Osteoblast (primary cell): ENCODE measurements at regions not wholly inside any gene's neighbourhood (a gene's known extent, or its start where the extent isn't known, plus 50 kb on each side); places are given as distances from the start of the nearest gene placed in this dataset. TPM values are rescaled to one million over a fixed set of nuclear protein-coding genes. Genes with fewer than 3 reads are reported as not detected.
"Not testable (repeated sequence)": the region's sequence is repeated elsewhere in the genome, so short reads cannot be mapped to it uniquely, and the experiment has no call there.

Source experiments
- DNase-seq: peaks from one replicate; pipeline ENCODE4 v3.0.0; 2011; ENCODE audit warnings: low spot score, mixed read lengths; ENCODE audit not compliant: insufficient read length; ENCODE audit errors: missing footprints
- H2AFZ ChIP-seq: 2 replicates; pipeline ENCODE4 v1.6.0; 2011; ENCODE audit warnings: mild to moderate bottlenecking, low read length
- H3K27ac ChIP-seq: 2 replicates; pipeline ENCODE4 v1.5.1; 2011; ENCODE audit warnings: mild to moderate bottlenecking, low read depth, low read length, moderate library complexity
- H3K27me3 ChIP-seq: 2 replicates; pipeline ENCODE4 v1.6.0; 2012; ENCODE audit warnings: mild to moderate bottlenecking, control low read depth, inconsistent platforms, low read length, moderate library complexity; ENCODE audit not compliant: insufficient read depth
- H3K36me3 ChIP-seq: 2 replicates; pipeline ENCODE4 v1.5.1; 2011; ENCODE audit warnings: mild to moderate bottlenecking, low read length, control low read depth, moderate library complexity; ENCODE audit not compliant: insufficient read depth
- H3K4me1 ChIP-seq: 2 replicates; pipeline ENCODE4 v1.5.1; 2011; ENCODE audit warnings: mild to moderate bottlenecking, low read length, control low read depth, moderate library complexity; ENCODE audit not compliant: insufficient read depth
- H3K4me2 ChIP-seq: 2 replicates; pipeline ENCODE4 v1.6.0; 2011; ENCODE audit warnings: mild to moderate bottlenecking, low read length; ENCODE audit not compliant: insufficient read depth
- H3K4me3 ChIP-seq: fragments of 200-600 bp; sonication (generic); 3 replicates; pipeline ENCODE4 v1.5.1; 2012; ENCODE audit warnings: mild to moderate bottlenecking, low read length, inconsistent platforms; ENCODE audit not compliant: insufficient read depth
- H3K79me2 ChIP-seq: 2 replicates; pipeline ENCODE4 v1.6.0; 2012; ENCODE audit warnings: mild to moderate bottlenecking, low read length, control low read depth, inconsistent platforms; ENCODE audit not compliant: insufficient read depth
- H3K9me3 ChIP-seq: 2 replicates; pipeline ENCODE4 v1.5.1; 2011; ENCODE audit warnings: low read depth, low read length, control low read depth
- H4K20me1 ChIP-seq: 2 replicates; pipeline ENCODE4 v1.6.0; 2012; ENCODE audit warnings: mild to moderate bottlenecking, low read length, control low read depth; ENCODE audit not compliant: insufficient read depth
- CTCF ChIP-seq: IDR thresholded peaks from 2 replicates; pipeline ENCODE4 v1.5.1; 2011; ENCODE audit warnings: mild to moderate bottlenecking, low read depth, low read length, moderate library complexity; ENCODE audit errors: extremely low read depth
- small RNA-seq: library from RNA; depleted of rRNA; stranded (forward); fragments of <200 nt; gene quantifications from one replicate; pipeline ENCODE3, GENCODE V24; 2012

- TF ChIP-seq CTCF: no peak
- H2AFZ ChIP-seq: no peak overlapping the region
- no peaks in the 10 kb centered on the region for H3K9me3 ChIP-seq
- no peaks in the 10 kb centered on the region for H4K20me1 ChIP-seq
- H3K4me1 ChIP-seq: no peaks in the 10 kb centered on the region
- no peaks in the 10 kb centered on the region for H3K79me2 ChIP-seq
- DNase-seq: no peak
- no peaks in the 10 kb centered on the region for H3K36me3 ChIP-seq
- H3K4me2 ChIP-seq: no peak overlapping the region
- no peak overlapping the region for H3K27ac ChIP-seq
- peaks cover 12% of the 10 kb centered on the region for H3K27me3 ChIP-seq
- H3K4me3 ChIP-seq: no peak overlapping the region
Observed at GRCh38 chr11:34721646-34722045, 100.8 kb downstream of the EHF start.

GRCh38 chr11:34719303-34719848 lies 98.5 kb downstream of the EHF start:
- TF ChIP-seq CTCF: no peak
- H3K79me2 ChIP-seq: no peaks in the 10 kb centered on the region
- H3K36me3 ChIP-seq: no peaks in the 10 kb centered on the region
- H3K4me1 ChIP-seq: no peaks in the 10 kb centered on the region
- H4K20me1 ChIP-seq: no peaks in the 10 kb centered on the region
- H3K27me3 ChIP-seq: peaks cover 11% of the 10 kb centered on the region
- H3K4me2 ChIP-seq: no peak overlapping the region
- DNase-seq: no peak
- H2AFZ ChIP-seq: no peak overlapping the region
- no peak overlapping the region for H3K27ac ChIP-seq
- no peaks in the 10 kb centered on the region for H3K9me3 ChIP-seq
- no peak overlapping the region for H3K4me3 ChIP-seq

GRCh38 chr11:34713631-34714030 lies 92.7 kb downstream of the EHF start:
- not testable (repeated sequence) for H3K4me2 ChIP-seq, H3K79me2 ChIP-seq, DNase-seq, H3K9me3 ChIP-seq, H3K4me1 ChIP-seq, H3K36me3 ChIP-seq, H2AFZ ChIP-seq, H3K4me3 ChIP-seq, H3K27ac ChIP-seq, H4K20me1 ChIP-seq
- H3K27me3 ChIP-seq: peaks cover 11% of the 10 kb centered on the region

Small RNAs in the stretch of these regions (small RNA-seq; reads per million reads assigned to genes)
- gene AL359999.1: not detected
